ENCODE measurements at regions not wholly inside any gene's neighbourhood (a gene's known extent, or its start where the extent isn't known, plus 50 kb on each side); places are given as distances from the start of the nearest gene placed in this dataset.

DNA sequence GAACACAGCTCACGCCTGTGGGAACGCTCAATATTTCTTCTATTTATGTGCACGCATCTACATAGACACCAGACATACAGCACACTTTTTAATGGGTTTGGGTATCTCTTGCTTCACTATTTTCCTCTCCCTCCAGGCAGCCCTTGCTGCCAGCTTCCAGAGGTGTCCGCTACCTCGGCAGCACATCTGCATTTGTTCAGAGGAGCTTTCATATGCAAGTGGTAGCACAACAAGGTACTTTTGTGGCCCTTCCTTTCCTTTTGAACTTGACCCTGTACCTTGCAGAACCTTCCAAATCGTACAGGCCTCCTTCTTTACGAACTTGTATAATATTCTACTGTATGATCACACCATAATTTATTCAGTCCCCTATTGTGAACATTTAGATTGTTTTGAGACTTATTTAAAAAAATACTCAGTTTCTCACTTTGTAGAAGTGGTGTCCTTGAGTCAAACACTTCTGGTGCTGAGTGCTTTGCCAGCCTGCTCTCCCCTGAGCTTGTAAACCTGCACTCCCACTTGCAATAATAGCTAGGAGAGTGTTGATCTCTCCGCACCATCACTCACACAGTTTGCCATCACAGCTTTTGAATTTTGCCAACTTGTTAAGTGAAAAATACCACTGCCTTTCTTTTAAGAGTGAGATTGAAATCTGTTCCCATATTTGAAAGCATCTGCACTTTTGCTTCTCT lies 106.0 kb upstream of the ZNF32 start:
- no peak for DNase-seq

GRCh38 chr10:43753397-43754061 lies 104.8 kb upstream of the ZNF32 start:
- no peak for DNase-seq

DNA sequence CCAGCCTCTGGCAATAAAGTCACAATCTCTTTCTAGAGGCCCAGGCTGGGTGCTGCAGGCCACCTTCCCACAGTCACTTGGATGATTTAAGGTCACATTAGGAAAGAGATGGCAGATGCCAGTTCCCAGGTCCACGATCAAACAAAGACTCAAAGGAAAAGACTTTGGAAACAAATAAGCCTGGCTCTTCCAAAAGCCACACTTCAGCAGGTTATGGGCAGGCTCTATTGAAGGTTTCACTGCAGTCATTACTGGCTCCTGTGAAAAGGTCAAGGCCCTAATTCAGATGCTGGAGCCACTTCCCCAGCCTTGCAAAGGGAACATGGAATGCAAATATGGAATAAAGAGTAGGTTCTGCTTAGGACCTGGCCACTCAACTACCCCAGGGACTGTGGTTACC lies 104.0 kb upstream of the ZNF32 start:
- no peak for DNase-seq

DNA sequence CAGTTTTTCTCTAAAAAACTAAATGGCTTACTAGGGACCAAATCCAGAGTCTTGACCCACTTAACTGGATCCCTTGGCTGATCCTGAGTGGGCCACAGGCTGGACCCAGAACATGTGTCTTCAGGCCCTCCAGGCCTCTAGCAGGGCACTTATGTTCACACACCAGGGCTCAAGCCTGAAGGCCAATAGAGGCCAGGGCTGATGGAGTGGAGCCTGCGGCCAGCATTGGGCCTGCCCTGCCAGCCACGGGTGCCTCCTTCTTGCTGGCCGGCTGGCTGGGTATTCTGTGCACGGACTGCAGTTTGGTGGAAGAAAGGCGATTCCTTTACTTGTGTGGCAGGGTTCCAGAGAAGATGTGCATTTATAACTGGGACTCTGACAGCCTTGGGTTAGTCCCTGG lies 103.0 kb upstream of the ZNF32 start:
- DNase-seq = no peak

DNA sequence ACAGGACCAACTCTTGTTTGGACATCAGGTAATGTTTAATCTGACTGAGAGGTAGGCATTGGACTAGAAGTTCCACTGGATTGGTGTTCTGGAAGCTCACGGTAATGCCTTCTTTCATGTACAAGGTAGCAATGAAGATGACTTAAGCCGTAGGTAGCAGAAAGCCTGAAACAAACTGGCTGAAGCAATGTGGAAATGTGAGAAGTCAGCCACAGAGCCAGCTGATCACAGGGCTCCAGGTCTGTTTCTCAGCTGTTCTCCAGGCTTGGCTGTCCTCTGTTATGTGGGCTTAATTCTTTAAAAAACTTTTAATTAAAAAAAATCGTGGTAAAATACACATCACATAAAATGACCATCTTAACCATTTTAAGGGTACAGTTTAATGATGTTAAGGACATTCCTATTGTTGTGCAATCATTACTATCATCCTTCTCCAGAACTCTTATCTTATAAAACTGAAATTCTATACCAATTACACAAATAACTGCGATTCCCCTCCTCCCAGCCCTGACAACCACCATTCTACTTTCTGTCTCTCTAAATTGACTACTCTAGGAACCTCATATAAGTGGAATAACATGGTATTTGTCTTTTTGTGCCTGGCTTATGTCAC lies 101.4 kb upstream of the ZNF32 start:
- DNase-seq = no peak

DNA sequence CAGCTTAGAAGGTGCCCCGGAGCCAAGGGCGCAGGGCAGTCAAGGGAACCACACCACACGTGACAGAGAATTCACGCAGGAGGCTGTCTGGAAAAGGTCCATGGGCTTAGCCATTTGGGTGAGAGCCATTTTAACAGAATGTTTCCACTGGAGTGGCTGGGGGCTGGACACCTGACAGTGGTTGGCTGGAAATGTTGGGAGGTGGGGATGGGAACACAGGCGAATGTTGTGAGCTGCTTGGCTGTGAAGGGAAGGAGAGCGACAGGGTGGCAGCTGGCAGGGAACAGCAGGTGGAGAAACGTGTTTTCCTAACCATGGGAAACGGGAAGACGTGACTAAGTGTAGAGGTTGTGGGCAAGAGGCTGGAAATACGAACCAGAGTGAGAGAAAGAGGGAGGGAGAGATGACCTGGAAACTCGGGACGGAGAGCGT lies 100.5 kb upstream of the ZNF32 start:
- no peak for DNase-seq

DNA sequence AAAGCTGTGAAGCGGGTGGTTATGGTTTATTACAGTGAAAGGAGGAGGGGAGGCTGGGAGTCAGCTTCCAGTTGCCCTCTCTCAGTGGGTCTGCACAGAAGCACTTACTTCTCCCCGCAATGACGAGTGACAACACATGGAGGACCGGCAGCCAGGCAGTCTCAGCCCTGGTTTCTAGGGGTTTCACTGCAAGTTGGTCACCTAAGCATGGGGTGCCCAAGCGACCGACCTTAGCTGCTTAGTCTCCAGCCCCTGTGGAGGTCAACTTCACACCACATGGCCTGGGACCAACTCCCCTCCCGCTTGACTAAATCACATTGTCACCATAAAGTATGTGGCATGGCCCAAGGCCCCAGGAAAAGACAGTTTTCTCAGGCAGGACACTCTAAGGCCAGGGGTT lies 99.9 kb upstream of the ZNF32 start:
- no peak for DNase-seq

GRCh38 chr10:43746906-43747305 lies 98.2 kb upstream of the ZNF32 start:
- no peak for DNase-seq

DNA sequence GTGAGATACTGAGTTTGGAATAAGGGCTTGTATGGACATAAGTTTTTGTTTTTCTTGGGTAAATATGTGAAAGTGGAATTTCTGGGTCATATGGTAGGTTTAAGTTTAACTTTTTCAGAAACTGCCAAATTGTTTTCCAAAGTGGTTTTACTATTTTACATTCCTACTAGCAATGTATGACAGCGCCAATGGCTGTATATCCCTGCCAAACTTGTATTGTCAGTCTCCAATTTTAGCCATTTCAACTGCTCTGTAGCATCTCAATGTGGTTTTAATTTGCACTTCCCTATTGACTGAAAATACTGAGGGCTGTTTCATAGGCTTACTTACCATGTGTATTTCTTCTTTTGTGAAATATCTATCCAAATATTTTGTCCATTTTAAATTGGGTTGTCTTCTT lies 90.5 kb upstream of the ZNF32 start:
- DNase-seq = no peak

DNA sequence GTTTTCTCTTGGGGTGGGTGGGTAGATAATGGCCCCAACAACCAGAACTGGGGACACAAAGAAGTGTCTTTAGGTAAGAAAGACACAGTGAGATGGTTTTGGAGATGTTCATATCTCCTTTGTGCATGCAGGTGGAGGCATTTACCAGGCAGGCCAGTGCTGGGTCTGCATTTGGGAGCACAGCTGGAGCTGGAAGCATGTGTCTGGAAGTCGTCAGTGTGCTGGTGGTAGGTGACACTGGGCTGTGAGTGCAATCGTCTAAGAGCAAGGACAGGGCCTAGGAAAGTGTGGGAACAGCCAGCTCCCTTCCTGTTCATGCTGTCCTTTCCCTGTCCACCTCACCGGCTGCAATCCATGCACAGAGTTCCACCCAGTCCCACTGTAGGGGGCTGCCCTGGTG lies 88.3 kb upstream of the ZNF32 start:
- DNase-seq = no peak

GRCh38 chr10:43735907-43736306 lies 87.2 kb upstream of the ZNF32 start:
- no peak for DNase-seq

DNA sequence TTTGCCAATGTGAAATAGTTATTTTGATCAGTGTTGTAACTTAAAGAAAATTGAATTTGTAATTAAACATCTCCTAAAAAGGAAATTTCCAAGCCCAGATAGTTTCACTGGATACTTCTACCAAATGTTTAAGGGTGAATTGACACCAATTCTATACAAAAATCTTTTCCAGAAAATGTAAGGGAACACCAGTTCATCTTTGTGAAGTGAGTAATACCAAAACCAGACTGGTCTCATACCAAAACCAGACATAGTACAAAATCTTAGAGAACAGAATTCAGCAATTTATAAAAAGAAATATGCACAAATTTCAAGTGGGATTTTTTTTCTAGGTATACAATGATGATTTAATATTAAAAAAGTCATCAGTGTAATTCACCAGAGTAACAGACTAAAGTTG lies 86.0 kb upstream of the ZNF32 start:
- no peak for DNase-seq

DNA sequence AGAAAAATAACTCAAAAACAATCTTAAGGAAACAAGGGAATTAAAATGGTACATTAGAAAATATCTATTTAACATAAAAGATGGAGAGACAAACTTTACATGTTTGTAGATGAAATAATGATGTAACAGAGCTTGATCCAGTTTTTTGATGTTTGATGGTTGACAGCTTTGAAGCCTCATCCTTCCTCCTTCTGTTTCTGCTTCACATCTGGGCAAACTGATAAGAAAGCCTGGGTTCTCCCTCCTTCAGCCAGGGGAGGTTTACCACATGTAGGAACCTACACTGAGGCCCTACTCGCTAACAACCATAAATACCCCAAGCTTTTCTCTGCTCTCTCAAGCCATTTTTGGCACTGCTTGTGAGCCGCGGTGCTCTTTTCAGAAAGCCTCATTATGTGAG lies 82.8 kb upstream of the ZNF32 start:
- no peak for DNase-seq

DNA sequence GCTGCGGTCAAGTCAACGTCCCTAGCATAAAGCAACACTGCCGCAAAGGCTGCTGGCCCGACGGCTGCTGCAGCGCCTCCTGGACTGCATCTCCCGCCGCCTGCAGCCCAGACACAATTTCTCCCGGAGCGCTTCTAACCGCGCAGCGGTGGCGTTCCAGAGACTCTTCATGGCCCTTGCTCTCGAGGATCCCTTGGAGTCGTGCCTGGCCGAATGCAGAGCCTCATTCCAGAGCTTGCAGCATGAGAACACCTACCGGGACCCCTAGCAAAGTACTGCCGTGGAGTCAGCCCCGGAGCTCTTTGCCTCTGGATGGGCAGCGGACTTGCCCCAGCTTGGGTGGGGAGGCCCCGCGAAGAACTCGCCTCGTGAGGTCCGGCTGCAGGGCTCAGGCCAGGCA lies 79.7 kb upstream of the ZNF32 start:
- no peak for DNase-seq

- DNase-seq = no peak
These were observed 79.3 kb upstream of the ZNF32 start for GRCh38 chr10:43727935-43728334.

DNA sequence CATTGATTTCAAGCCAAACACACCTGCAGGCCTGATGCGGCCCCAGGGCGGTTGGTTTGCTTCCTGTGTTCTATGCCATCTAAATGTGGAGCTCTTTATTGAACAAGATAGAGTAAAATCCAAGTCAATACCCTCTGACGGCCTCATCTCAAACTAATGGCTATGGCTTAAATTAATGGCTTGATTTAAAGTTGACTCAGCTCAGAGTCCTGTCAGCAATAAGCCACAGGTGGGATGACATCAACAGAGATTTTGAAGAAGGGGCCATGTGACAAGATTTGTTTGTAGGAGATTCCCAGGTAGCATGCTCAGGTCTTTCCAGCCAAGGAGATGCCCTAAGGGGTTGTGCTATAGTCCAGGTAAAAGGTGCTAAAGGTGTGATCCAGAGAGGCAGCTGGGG lies 66.7 kb upstream of the ZNF32 start:
- DNase-seq = no peak

DNA sequence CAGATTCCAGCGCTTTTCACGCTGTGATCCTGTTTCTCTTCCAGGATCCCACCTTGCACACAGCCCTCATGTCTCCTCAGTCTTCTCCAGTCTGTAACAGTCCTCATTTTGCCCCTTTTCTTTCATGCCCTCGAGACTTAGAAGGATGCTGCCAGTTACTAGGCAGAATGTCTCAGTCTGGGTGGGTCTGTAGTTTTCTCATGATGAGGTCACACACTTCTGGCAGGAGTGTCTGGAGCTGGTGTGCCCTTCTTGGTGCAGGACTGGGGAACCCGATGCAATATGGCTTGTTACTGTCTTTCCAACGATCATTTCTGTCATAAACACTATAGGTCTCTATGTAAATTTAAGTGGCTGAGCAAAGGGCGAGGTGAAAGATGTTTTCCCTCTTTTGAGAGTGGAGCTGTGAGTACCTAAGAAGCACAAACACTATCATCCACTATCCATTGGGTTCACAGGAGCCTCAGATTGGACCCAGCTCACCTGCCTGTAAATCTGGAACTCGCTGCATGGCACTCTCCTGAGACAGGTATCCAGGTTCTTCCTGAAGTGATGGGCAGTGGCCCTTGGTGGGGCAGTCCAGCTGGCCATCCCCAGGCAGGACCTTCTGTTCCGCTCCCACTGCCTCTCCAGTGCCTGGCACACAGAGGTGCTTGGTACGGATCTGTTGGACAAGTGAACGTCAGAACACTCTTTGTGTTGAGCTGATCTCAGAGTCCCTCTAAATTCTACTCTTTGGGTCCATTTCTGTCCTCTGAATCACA lies 64.3 kb upstream of the ZNF32 start:
- DNase-seq = no peak

- no peak for DNase-seq
These were observed 62.2 kb upstream of the ZNF32 start for GRCh38 chr10:43710772-43711471.

GRCh38 chr10:43708262-43708661 lies 59.6 kb upstream of the ZNF32 start:
- DNase-seq = no peak

GRCh38 chr10:43707770-43708169 lies 59.1 kb upstream of the ZNF32 start:
- DNase-seq = no peak

DNA sequence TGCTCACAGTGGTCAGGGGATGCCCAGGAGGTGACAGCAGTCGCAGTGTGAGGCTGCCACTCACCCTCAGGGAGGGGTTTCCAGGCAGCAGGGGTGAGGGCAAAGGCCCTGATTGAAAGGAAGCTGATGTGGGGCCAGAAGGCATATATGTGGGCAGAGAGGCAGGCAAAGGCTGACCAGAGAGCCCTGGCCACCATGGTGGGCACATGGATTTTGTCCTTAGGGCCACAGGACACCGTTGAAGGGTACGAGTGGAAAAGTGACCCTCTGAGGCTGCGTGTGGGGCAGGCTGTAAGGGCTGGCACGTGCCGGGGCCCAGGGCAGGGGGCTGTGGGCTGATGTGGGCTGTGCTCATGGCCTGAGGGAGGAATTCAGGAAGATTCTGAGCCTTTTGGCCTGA lies 57.5 kb upstream of the ZNF32 start:
- DNase-seq = no peak

GRCh38 chr10:43703286-43703685 lies 54.6 kb upstream of the ZNF32 start:
- DNase-seq = no peak

- DNase-seq = no peak
These were observed 54.2 kb upstream of the ZNF32 start for GRCh38 chr10:43702936-43703281.

Measured in activated CD8-positive, alpha-beta memory T cell treated with anti-CD3 and anti-CD28 coated beads for 24 hours (primary cell).